Osteoblast (primary cell): ENCODE measurements at regions not wholly inside any gene's neighbourhood (a gene's known extent, or its start where the extent isn't known, plus 50 kb on each side); places are given as distances from the start of the nearest gene placed in this dataset.
"Not testable (repeated sequence)": the region's sequence is repeated elsewhere in the genome, so short reads cannot be mapped to it uniquely, and the experiment has no call there.

Source experiments
- DNase-seq: peaks from one replicate; pipeline ENCODE4 v3.0.0; 2011; ENCODE audit warnings: low spot score, mixed read lengths; ENCODE audit not compliant: insufficient read length; ENCODE audit errors: missing footprints
- H2AFZ ChIP-seq: 2 replicates; pipeline ENCODE4 v1.6.0; 2011; ENCODE audit warnings: mild to moderate bottlenecking, low read length
- H3K27ac ChIP-seq: 2 replicates; pipeline ENCODE4 v1.5.1; 2011; ENCODE audit warnings: mild to moderate bottlenecking, low read depth, low read length, moderate library complexity
- H3K27me3 ChIP-seq: 2 replicates; pipeline ENCODE4 v1.6.0; 2012; ENCODE audit warnings: mild to moderate bottlenecking, control low read depth, inconsistent platforms, low read length, moderate library complexity; ENCODE audit not compliant: insufficient read depth
- H3K36me3 ChIP-seq: 2 replicates; pipeline ENCODE4 v1.5.1; 2011; ENCODE audit warnings: mild to moderate bottlenecking, low read length, control low read depth, moderate library complexity; ENCODE audit not compliant: insufficient read depth
- H3K4me1 ChIP-seq: 2 replicates; pipeline ENCODE4 v1.5.1; 2011; ENCODE audit warnings: mild to moderate bottlenecking, low read length, control low read depth, moderate library complexity; ENCODE audit not compliant: insufficient read depth
- H3K4me2 ChIP-seq: 2 replicates; pipeline ENCODE4 v1.6.0; 2011; ENCODE audit warnings: mild to moderate bottlenecking, low read length; ENCODE audit not compliant: insufficient read depth
- H3K4me3 ChIP-seq: fragments of 200-600 bp; sonication (generic); 3 replicates; pipeline ENCODE4 v1.5.1; 2012; ENCODE audit warnings: mild to moderate bottlenecking, low read length, inconsistent platforms; ENCODE audit not compliant: insufficient read depth
- H3K79me2 ChIP-seq: 2 replicates; pipeline ENCODE4 v1.6.0; 2012; ENCODE audit warnings: mild to moderate bottlenecking, low read length, control low read depth, inconsistent platforms; ENCODE audit not compliant: insufficient read depth
- H3K9me3 ChIP-seq: 2 replicates; pipeline ENCODE4 v1.5.1; 2011; ENCODE audit warnings: low read depth, low read length, control low read depth
- H4K20me1 ChIP-seq: 2 replicates; pipeline ENCODE4 v1.6.0; 2012; ENCODE audit warnings: mild to moderate bottlenecking, low read length, control low read depth; ENCODE audit not compliant: insufficient read depth
- CTCF ChIP-seq: IDR thresholded peaks from 2 replicates; pipeline ENCODE4 v1.5.1; 2011; ENCODE audit warnings: mild to moderate bottlenecking, low read depth, low read length, moderate library complexity; ENCODE audit errors: extremely low read depth

- no peaks in the 10 kb centered on the region for H4K20me1 ChIP-seq
- no peak overlapping the region for H2AFZ ChIP-seq
- H3K4me1 ChIP-seq = no peaks in the 10 kb centered on the region
- DNase-seq = no peak
- H3K79me2 ChIP-seq = no peaks in the 10 kb centered on the region
- no peaks in the 10 kb centered on the region for H3K36me3 ChIP-seq
- no peak overlapping the region for H3K4me3 ChIP-seq
- H3K27ac ChIP-seq = no peak overlapping the region
- TF ChIP-seq CTCF = no peak
- no peaks in the 10 kb centered on the region for H3K27me3 ChIP-seq
- peaks cover 5% of the 10 kb centered on the region for H3K9me3 ChIP-seq
- H3K4me2 ChIP-seq = no peak overlapping the region
These were observed 284.1 kb downstream of the CYRIA start for GRCh38 chr2:16381511-16381910.

- H2AFZ ChIP-seq, H3K4me3 ChIP-seq, H3K9me3 ChIP-seq, H3K4me1 ChIP-seq, H3K27me3 ChIP-seq, H4K20me1 ChIP-seq, DNase-seq, H3K4me2 ChIP-seq, H3K79me2 ChIP-seq, H3K27ac ChIP-seq, H3K36me3 ChIP-seq: not testable (repeated sequence)
These were observed 285.7 kb downstream of the CYRIA start for GRCh38 chr2:16379901-16380300.

GRCh38 chr2:16379061-16379460 lies 286.6 kb downstream of the CYRIA start:
- not testable (repeated sequence) for H3K4me2 ChIP-seq, H3K27ac ChIP-seq, H2AFZ ChIP-seq, H3K36me3 ChIP-seq, DNase-seq, H3K4me1 ChIP-seq, H3K79me2 ChIP-seq, H3K4me3 ChIP-seq, H4K20me1 ChIP-seq, H3K9me3 ChIP-seq, H3K27me3 ChIP-seq

GRCh38 chr2:16378031-16378430 lies 287.6 kb downstream of the CYRIA start:
- H3K4me2 ChIP-seq = no peak overlapping the region
- H3K4me3 ChIP-seq = no peak overlapping the region
- H3K79me2 ChIP-seq = no peaks in the 10 kb centered on the region
- no peaks in the 10 kb centered on the region for H3K27me3 ChIP-seq
- no peak overlapping the region for H2AFZ ChIP-seq
- H3K27ac ChIP-seq = no peak overlapping the region
- DNase-seq = no peak
- H4K20me1 ChIP-seq = no peaks in the 10 kb centered on the region
- H3K9me3 ChIP-seq = peaks cover 5% of the 10 kb centered on the region
- H3K4me1 ChIP-seq = no peaks in the 10 kb centered on the region
- no peak for TF ChIP-seq CTCF
- no peaks in the 10 kb centered on the region for H3K36me3 ChIP-seq

GRCh38 chr2:16375981-16376380 lies 289.7 kb downstream of the CYRIA start:
- H3K27me3 ChIP-seq = no peaks in the 10 kb centered on the region
- no peaks in the 10 kb centered on the region for H4K20me1 ChIP-seq
- no peak for TF ChIP-seq CTCF
- no peak overlapping the region for H3K4me3 ChIP-seq
- H3K79me2 ChIP-seq = no peaks in the 10 kb centered on the region
- no peak overlapping the region for H3K27ac ChIP-seq
- DNase-seq = no peak
- H3K9me3 ChIP-seq = peaks cover 5% of the 10 kb centered on the region
- no peak overlapping the region for H2AFZ ChIP-seq
- no peak overlapping the region for H3K4me2 ChIP-seq
- H3K4me1 ChIP-seq = no peaks in the 10 kb centered on the region
- no peaks in the 10 kb centered on the region for H3K36me3 ChIP-seq
